Frontal cortex (tissue), 3 donors: ENCODE measurements at regions not wholly inside any gene's neighbourhood (a gene's known extent, or its start where the extent isn't known, plus 50 kb on each side); places are given as distances from the start of the nearest gene placed in this dataset.
"Not testable (repeated sequence)": the region's sequence is repeated elsewhere in the genome, so short reads cannot be mapped to it uniquely, and the experiment has no call there.

ENCODE experiments used
- DNase-seq, 2 donors: peaks; one replicate each; pipeline ENCODE4 v3.0.0; 2012; ENCODE audit warnings: low spot score in 2 of 2
- FAIRE-seq: peaks from 2 replicates; lab custom pipeline; 2012; peaks lifted over from hg19 to GRCh38; lab: Jason Lieb, UNC
- donor health status: control.
- donor health status: control.
- donor health status: control.

GRCh38 chr13:48804821-48805601, 151.3 kb downstream of the CYSLTR2 start:
- DNase-seq = no peak
- FAIRE-seq = no peak

- FAIRE-seq = no peak
- no peak for DNase-seq
Observed at GRCh38 chr13:48806522-48806921, 152.8 kb downstream of the CYSLTR2 start.

- no peak for FAIRE-seq
- no peak for DNase-seq
Observed at GRCh38 chr13:48808683-48809082, 155.0 kb downstream of the CYSLTR2 start.

GRCh38 chr13:48810013-48810412, 156.3 kb downstream of the CYSLTR2 start:
- no peak for DNase-seq
- FAIRE-seq = no peak

- DNase-seq (no peak), FAIRE-seq (no peak)
Observed at GRCh38 chr13:48813518-48813917, 159.8 kb downstream of the CYSLTR2 start.

- DNase-seq (no peak), FAIRE-seq (no peak)
Observed at GRCh38 chr13:48816700-48817099, 159.0 kb upstream of the FNDC3A start.

- DNase-seq (no peak), FAIRE-seq (no peak)
Observed at GRCh38 chr13:48817166-48817802, 158.4 kb upstream of the FNDC3A start.

- FAIRE-seq (no peak), DNase-seq (no peak)
Observed at GRCh38 chr13:48818495-48819356, 157.0 kb upstream of the FNDC3A start.

- FAIRE-seq = no peak
- no peak for DNase-seq
Observed at GRCh38 chr13:48819376-48819775, 156.3 kb upstream of the FNDC3A start.

- DNase-seq (no peak), FAIRE-seq (no peak)
Observed at GRCh38 chr13:48819899-48820298, 155.8 kb upstream of the FNDC3A start.

- DNase-seq, FAIRE-seq: not testable (repeated sequence)
Observed at GRCh38 chr13:48823526-48823925, 152.2 kb upstream of the FNDC3A start.

- no peak for FAIRE-seq
- no peak for DNase-seq
Observed at GRCh38 chr13:48826039-48826438, 149.7 kb upstream of the FNDC3A start.

- FAIRE-seq, DNase-seq: not testable (repeated sequence)
Observed at GRCh38 chr13:48826922-48827454, 148.7 kb upstream of the FNDC3A start.

- DNase-seq = no peak
- no peak for FAIRE-seq
Observed at GRCh38 chr13:48827709-48828108, 148.0 kb upstream of the FNDC3A start.

- FAIRE-seq (no peak), DNase-seq (peak in 1 of 2 donors; percentile 10)
Observed at GRCh38 chr13:48828962-48829411, 146.7 kb upstream of the FNDC3A start.

- DNase-seq (no peak), FAIRE-seq (no peak)
Observed at GRCh38 chr13:48829536-48829935, 146.2 kb upstream of the FNDC3A start.

GRCh38 chr13:48831248-48831647, 144.5 kb upstream of the FNDC3A start:
- FAIRE-seq = no peak

GRCh38 chr13:48833412-48833811, 142.3 kb upstream of the FNDC3A start:
- FAIRE-seq (no peak), DNase-seq (no peak)

More at GRCh38 chr13:48831248-48831647, 144.5 kb upstream of the FNDC3A start:
- no peak for DNase-seq

GRCh38 chr13:48835326-48835725, 140.4 kb upstream of the FNDC3A start:
- not testable (repeated sequence) for FAIRE-seq, DNase-seq
